MCF 10A (cell line): ENCODE measurements at regions not wholly inside any gene's neighbourhood (a gene's known extent, or its start where the extent isn't known, plus 50 kb on each side); places are given as distances from the start of the nearest gene placed in this dataset.
A peak's percentile ranks its signal among the peaks of the same experiment; 100 is the strongest.

Source experiments
- BruUV-seq: library from RNA; stranded (reverse); fragments of 400-500 nt; replicated peaks from 2 replicates; lab custom pipeline; 2021; lab: Mats Ljungman, UMichigan
- CTCF ChIA-PET: fragments of 300-600 bp; sonication (Branson Sonifier 250); formaldehyde crosslinking; extraction: SDS; loops from one replicate; lab custom pipeline; 2021; ENCODE audit warnings: antibody characterized with exemption, inconsistent platforms; lab: Yijun Ruan, JAX
- POLR2A ChIA-PET: fragments of 300-600, 350-650 bp; sonication (Branson Sonifier 250); formaldehyde crosslinking; extraction: SDS; loops from one replicate; lab custom pipeline; 2020; ENCODE audit warnings: antibody characterized with exemption, inconsistent platforms; lab: Yijun Ruan, JAX
- DNase-seq: peaks from one replicate; pipeline ENCODE4 v3.0.0-alpha.2; 2018; ENCODE audit not compliant: unreplicated experiment
- H3K27ac Mint-ChIP-seq: one replicate; pipeline ENCODE4 v1.8.0; 2022; ENCODE audit warnings: mild to moderate bottlenecking, low read depth, mixed read lengths; ENCODE audit not compliant: unreplicated experiment
- H3K27me3 Mint-ChIP-seq: one replicate; pipeline ENCODE4 v1.8.0; 2022; ENCODE audit warnings: mixed read lengths; ENCODE audit not compliant: insufficient read depth, unreplicated experiment
- H3K36me3 Mint-ChIP-seq: one replicate; pipeline ENCODE4 v1.8.0; 2022; ENCODE audit warnings: mild to moderate bottlenecking, moderate library complexity, mixed read lengths; ENCODE audit not compliant: insufficient read depth, unreplicated experiment
- H3K4me1 Mint-ChIP-seq: one replicate; pipeline ENCODE4 v1.8.0; 2022; ENCODE audit warnings: mixed read lengths; ENCODE audit not compliant: insufficient read depth, unreplicated experiment
- H3K4me3 Mint-ChIP-seq: one replicate; pipeline ENCODE4 v1.8.0; 2022; ENCODE audit warnings: mild to moderate bottlenecking, moderate library complexity, mixed read lengths; ENCODE audit not compliant: unreplicated experiment
- H3K9me3 Mint-ChIP-seq: one replicate; pipeline ENCODE4 v1.8.0; 2022; ENCODE audit warnings: mixed read lengths; ENCODE audit not compliant: unreplicated experiment
- intact Hi-C: fragments of 100-400 bp; cut with micrococcal nuclease; formaldehyde crosslinking; loops from 2 replicates; pipeline ENCODE4 v1.14.1; 2022
- TF ChIP-seq, protein P1 (sequence below): fragments of 200-600 bp; IDR thresholded peaks from one replicate; pipeline ENCODE4 v1.8.0; 2022; ENCODE audit warnings: antibody characterized with exemption, mild to moderate bottlenecking; ENCODE audit not compliant: unreplicated experiment

DNA sequence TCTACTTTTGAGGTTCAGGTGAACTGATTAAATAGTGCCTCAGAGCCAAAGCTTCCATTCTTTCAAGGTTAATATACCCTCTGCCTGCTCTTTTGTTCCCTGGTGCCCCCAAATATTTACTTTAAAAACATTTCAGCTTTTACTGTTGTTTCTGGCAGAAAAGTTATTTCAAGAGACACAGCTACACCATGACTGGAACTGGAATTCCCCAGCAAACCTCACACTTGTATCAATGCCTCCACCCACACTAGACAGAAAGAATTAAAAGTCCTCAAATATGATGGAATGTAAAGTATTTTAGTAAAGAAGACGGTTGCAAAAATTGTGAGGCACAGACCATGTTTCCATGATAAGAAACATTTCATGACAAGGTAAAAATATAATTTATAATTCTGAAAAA, 720.2 kb upstream of the TYRP1 start:
- ChIA-PET CTCF (interaction anchor here (0.6 kb wide), 1 partner anchor 106 kb away, joined by 4 read pairs; no protein-coding TSS in a partner anchor), POLR2A (no interaction called here)
- Mint-ChIP-seq H3K4me1 (peaks cover 4% of the 10 kb centered on the region), H3K27me3 (peaks cover 33% of the 10 kb centered on the region), H3K9me3 (no peaks in the 10 kb centered on the region), H3K4me3 (no peak overlapping the region), H3K36me3 (peaks cover 7% of the 10 kb centered on the region), H3K27ac (peak overlapping the region; percentile 22)
- no TSS peak for BruUV-seq
- intact Hi-C loops = no loop called here
- DNase-seq = no peak
- TF ChIP-seq, protein P1, sequence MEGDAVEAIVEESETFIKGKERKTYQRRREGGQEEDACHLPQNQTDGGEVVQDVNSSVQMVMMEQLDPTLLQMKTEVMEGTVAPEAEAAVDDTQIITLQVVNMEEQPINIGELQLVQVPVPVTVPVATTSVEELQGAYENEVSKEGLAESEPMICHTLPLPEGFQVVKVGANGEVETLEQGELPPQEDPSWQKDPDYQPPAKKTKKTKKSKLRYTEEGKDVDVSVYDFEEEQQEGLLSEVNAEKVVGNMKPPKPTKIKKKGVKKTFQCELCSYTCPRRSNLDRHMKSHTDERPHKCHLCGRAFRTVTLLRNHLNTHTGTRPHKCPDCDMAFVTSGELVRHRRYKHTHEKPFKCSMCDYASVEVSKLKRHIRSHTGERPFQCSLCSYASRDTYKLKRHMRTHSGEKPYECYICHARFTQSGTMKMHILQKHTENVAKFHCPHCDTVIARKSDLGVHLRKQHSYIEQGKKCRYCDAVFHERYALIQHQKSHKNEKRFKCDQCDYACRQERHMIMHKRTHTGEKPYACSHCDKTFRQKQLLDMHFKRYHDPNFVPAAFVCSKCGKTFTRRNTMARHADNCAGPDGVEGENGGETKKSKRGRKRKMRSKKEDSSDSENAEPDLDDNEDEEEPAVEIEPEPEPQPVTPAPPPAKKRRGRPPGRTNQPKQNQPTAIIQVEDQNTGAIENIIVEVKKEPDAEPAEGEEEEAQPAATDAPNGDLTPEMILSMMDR = no peak

DNA sequence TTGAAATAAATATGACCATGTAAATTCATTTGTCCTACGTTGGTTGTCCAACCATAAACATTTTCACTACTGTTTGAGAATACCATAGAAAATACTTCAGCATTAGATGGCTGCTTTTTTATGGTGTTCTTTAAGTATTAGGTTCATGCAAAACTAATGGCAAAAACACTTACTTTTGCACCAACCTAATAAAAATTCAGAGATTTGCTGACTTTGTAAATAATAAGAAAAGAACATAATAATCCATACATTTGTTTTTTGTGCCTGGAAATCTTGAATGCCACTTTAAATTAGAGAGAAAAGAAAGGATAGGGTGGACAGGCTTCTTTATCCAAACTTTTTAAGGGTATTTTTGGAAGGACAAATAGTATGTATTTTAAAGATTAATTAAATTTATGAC, 719.7 kb upstream of the TYRP1 start:
- H3K27me3 Mint-ChIP-seq = peaks cover 37% of the 10 kb centered on the region
- no peaks in the 10 kb centered on the region for H3K9me3 Mint-ChIP-seq
- ChIA-PET POLR2A (no interaction called here), CTCF (no interaction called here)
- intact Hi-C loops = no loop called here
- H3K36me3 Mint-ChIP-seq = peaks cover 7% of the 10 kb centered on the region
- DNase-seq = no peak
- no peak overlapping the region for H3K4me3 Mint-ChIP-seq
- no peak overlapping the region for H3K27ac Mint-ChIP-seq
- no TSS peak for BruUV-seq
- TF ChIP-seq, protein P1 = no peak
- H3K4me1 Mint-ChIP-seq = peaks cover 4% of the 10 kb centered on the region

DNA sequence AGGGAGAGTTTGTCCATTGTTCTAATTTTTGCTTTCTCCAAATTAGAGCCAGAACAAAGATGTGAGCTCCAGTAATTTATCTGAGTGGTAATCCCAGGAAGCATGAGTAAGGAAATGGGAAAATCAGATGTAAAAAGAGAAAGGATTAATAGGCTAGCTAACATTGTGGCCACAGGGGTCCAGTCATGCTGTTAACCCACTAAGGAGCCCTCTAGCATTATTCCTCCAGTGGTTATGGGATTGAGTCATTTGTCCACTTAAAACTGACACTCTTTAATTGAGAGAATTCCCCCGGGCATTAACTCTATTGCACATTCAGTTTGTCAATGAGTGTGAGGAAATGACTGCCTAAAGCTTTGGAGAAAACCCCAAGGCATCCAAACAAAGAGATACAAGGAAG, 700.3 kb upstream of the TYRP1 start:
- H3K4me1 Mint-ChIP-seq = peaks cover 14% of the 10 kb centered on the region
- POLR2A ChIA-PET = no interaction called here
- H3K9me3 Mint-ChIP-seq = no peaks in the 10 kb centered on the region
- peaks cover 12% of the 10 kb centered on the region for H3K27me3 Mint-ChIP-seq
- DNase-seq = peak; percentile 60
- H3K4me3 Mint-ChIP-seq = no peak overlapping the region
- intact Hi-C loops = no loop called here
- no peaks in the 10 kb centered on the region for H3K36me3 Mint-ChIP-seq
- no TSS peak for BruUV-seq
- TF ChIP-seq, protein P1 = no peak
- no peak overlapping the region for H3K27ac Mint-ChIP-seq
- CTCF ChIA-PET = no interaction called here

DNA sequence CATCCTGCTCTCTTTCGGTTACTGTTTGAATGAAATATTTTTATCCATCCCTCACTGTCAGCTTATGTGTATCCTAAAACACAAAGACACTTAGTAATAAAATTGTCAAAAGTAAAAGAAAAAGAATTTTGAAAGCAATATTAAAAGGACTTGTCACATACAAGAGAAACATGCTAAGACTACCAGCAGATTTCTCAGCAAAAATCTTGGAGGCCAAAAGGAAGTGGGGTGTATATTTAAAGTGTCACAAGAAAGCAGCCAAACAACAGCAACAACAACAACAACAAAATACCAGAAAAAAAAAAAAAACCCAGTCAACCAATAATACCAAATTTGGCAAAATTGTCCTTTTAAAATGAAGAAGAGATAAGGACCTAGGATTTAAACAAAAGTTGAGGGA, 678.7 kb upstream of the TYRP1 start:
- Mint-ChIP-seq H3K27me3 (no peaks in the 10 kb centered on the region), H3K4me3 (no peak overlapping the region), H3K27ac (no peak overlapping the region), H3K36me3 (no peaks in the 10 kb centered on the region), H3K9me3 (peaks cover 21% of the 10 kb centered on the region), H3K4me1 (no peaks in the 10 kb centered on the region)
- intact Hi-C loops = no loop called here
- TF ChIP-seq, protein P1 = no peak
- ChIA-PET CTCF (no interaction called here), POLR2A (interaction anchor here (0.7 kb wide), 1 partner anchor 14 kb away, joined by 3 read pairs; no protein-coding TSS in a partner anchor)
- no peak for DNase-seq
- BruUV-seq = no TSS peak
